IMR-90 (cell line): ENCODE measurements at regions not wholly inside any gene's neighbourhood (a gene's known extent, or its start where the extent isn't known, plus 50 kb on each side); places are given as distances from the start of the nearest gene placed in this dataset.

Experiments
- ATAC-seq: fragments of 200-7000 bp; cut with Tn5 transposase; 2 replicates; pipeline ENCODE4 v1.9.1; 2020; ENCODE audit warnings: low read depth, mild to moderate bottlenecking, moderate library complexity
- BruUV-seq: library from RNA; stranded (reverse); fragments of 400-500 nt; replicated peaks from 2 replicates; lab custom pipeline; 2021; lab: Mats Ljungman, UMichigan
- CTCF ChIA-PET: fragments of 300-600 bp; formaldehyde crosslinking; extraction: SDS; loops from one replicate; lab custom pipeline; 2021; ENCODE audit warnings: antibody characterized with exemption; lab: Yijun Ruan, JAX
- POLR2A ChIA-PET: fragments of 300-600 bp; sonication (Branson Sonifier 250); formaldehyde crosslinking; loops from one replicate; lab custom pipeline; 2022; ENCODE audit warnings: antibody characterized with exemption; ENCODE audit not compliant: unreplicated experiment; lab: Charles Lee
- DNase-seq: peaks from one replicate; pipeline ENCODE4 v3.0.0; 2013
- H2AFZ ChIP-seq: replicated peaks from 2 replicates; pipeline ENCODE3; 2013; ENCODE audit warnings: low read length, mild to moderate bottlenecking; ENCODE audit not compliant: poor library complexity
- H2AK5ac ChIP-seq: 2 replicates; pipeline ENCODE4 v1.6.1; 2013; ENCODE audit warnings: low read depth, low read length, inconsistent platforms
- H2AK9ac ChIP-seq: replicated peaks from 2 replicates; pipeline ENCODE3; 2013; ENCODE audit warnings: mild to moderate bottlenecking, low read depth, low read length, moderate library complexity; ENCODE audit not compliant: poor library complexity
- H2BK120ac ChIP-seq: 2 replicates; pipeline ENCODE4 v1.6.1; 2013; ENCODE audit warnings: low read depth, low read length, inconsistent platforms
- H2BK15ac ChIP-seq: 3 replicates; pipeline ENCODE4 v1.6.1; 2013; ENCODE audit warnings: low read depth, low read length, inconsistent platforms
- H2BK20ac ChIP-seq: 2 replicates; pipeline ENCODE4 v1.6.1; 2013; ENCODE audit warnings: low read depth, mild to moderate bottlenecking, inconsistent platforms, low read length, moderate library complexity
- H2BK5ac ChIP-seq: 2 replicates; pipeline ENCODE4 v1.6.1; 2013; ENCODE audit warnings: mild to moderate bottlenecking, low read depth, low read length, inconsistent platforms; ENCODE audit not compliant: poor library complexity, severe bottlenecking
- H3K14ac ChIP-seq: replicated peaks from 2 replicates; pipeline ENCODE4 v1.6.1; 2013; ENCODE audit warnings: low read depth, low read length, inconsistent platforms
- H3K18ac ChIP-seq: 2 replicates; pipeline ENCODE4 v1.6.1; 2013; ENCODE audit warnings: low read depth, low read length, control low read depth
- H3K23ac ChIP-seq: 2 replicates; pipeline ENCODE4 v1.6.1; 2013; ENCODE audit warnings: low read depth, low read length, inconsistent platforms
- H3K27ac ChIP-seq: 2 replicates; pipeline ENCODE4 v1.5.1; 2013; ENCODE audit warnings: mild to moderate bottlenecking, control low read depth, low read length; ENCODE audit not compliant: insufficient read depth
- H3K27me3 ChIP-seq: 2 replicates; pipeline ENCODE4 v1.6.1; 2013; ENCODE audit warnings: low read length; ENCODE audit not compliant: control insufficient read depth, insufficient read depth
- H3K36me3 ChIP-seq: 2 replicates; pipeline ENCODE4 v1.6.1; 2013; ENCODE audit warnings: low read length, mixed read lengths; ENCODE audit not compliant: control insufficient read depth, insufficient read depth
- H3K4ac ChIP-seq: 2 replicates; pipeline ENCODE4 v1.6.1; 2013; ENCODE audit warnings: low read depth, low read length, inconsistent platforms
- H3K4me1 ChIP-seq: 2 replicates; pipeline ENCODE4 v1.6.1; 2013; ENCODE audit warnings: low read length, mixed read lengths; ENCODE audit not compliant: control insufficient read depth, insufficient read depth
- H3K4me2 ChIP-seq: 2 replicates; pipeline ENCODE4 v1.6.1; 2013; ENCODE audit warnings: low read depth, mild to moderate bottlenecking, control low read depth, low read length, moderate library complexity
- H3K4me3 ChIP-seq: 2 replicates; pipeline ENCODE4 v1.5.1; 2013; ENCODE audit warnings: low read depth, mild to moderate bottlenecking, control low read depth, low read length, moderate library complexity; ENCODE audit not compliant: insufficient read depth
- H3K56ac ChIP-seq: 2 replicates; pipeline ENCODE4 v1.6.1; 2013; ENCODE audit warnings: low read length, inconsistent platforms; ENCODE audit not compliant: insufficient read depth; ENCODE audit errors: extremely low read depth
- H3K79me1 ChIP-seq, 2 experiments: 2 replicates each; pipeline ENCODE4 v1.6.1; 2013; ENCODE audit warnings: low read length in 2 of 2, inconsistent platforms in 1 of 2, low read depth in 1 of 2
- H3K9ac ChIP-seq: 2 replicates; pipeline ENCODE4 v1.6.1; 2013; ENCODE audit warnings: low read depth, low read length, control low read depth
- H3K9me1 ChIP-seq: 2 replicates; pipeline ENCODE4 v1.6.1; 2013; ENCODE audit warnings: low read length, inconsistent platforms; ENCODE audit not compliant: insufficient read depth
- H3K9me3 ChIP-seq: 2 replicates; pipeline ENCODE4 v1.6.1; 2013; ENCODE audit warnings: low read length; ENCODE audit not compliant: control insufficient read depth, insufficient read depth
- H4K20me1 ChIP-seq: 2 replicates; pipeline ENCODE4 v1.6.1; 2013; ENCODE audit warnings: low read length, inconsistent platforms; ENCODE audit not compliant: insufficient read depth
- H4K5ac ChIP-seq: 2 replicates; pipeline ENCODE4 v1.6.1; 2013; ENCODE audit warnings: mild to moderate bottlenecking, low read depth, low read length, control low read depth
- H4K8ac ChIP-seq, 2 experiments: 2 replicates each; pipeline ENCODE4 v1.6.1; 2013; ENCODE audit warnings: low read depth in 2 of 2, low read length in 2 of 2, control low read depth in 1 of 2, inconsistent platforms in 1 of 2
- H4K91ac ChIP-seq: 2 replicates; pipeline ENCODE4 v1.6.1; 2013; ENCODE audit warnings: low read depth, low read length, inconsistent platforms; ENCODE audit not compliant: insufficient read depth
- CEBPB ChIP-seq: IDR thresholded peaks from 2 replicates; pipeline ENCODE4 v1.6.1; 2012; ENCODE audit warnings: low read depth, low read length, improper control_type of control experiment
- FOS ChIP-seq: fragments of 150-350 bp; IDR thresholded peaks from 2 replicates; pipeline ENCODE4 v1.6.1; 2016; ENCODE audit warnings: low read depth, low read length
- MAFK ChIP-seq: IDR thresholded peaks from 2 replicates; pipeline ENCODE4 v1.6.1; 2012; ENCODE audit warnings: low read depth, low read length, improper control_type of control experiment
- MAZ ChIP-seq: IDR thresholded peaks from 2 replicates; pipeline ENCODE4 v1.6.1; 2012; ENCODE audit warnings: low read depth, mild to moderate bottlenecking, low read length, improper control_type of control experiment, moderate library complexity, borderline replicate concordance
- RCOR1 ChIP-seq: IDR thresholded peaks from 2 replicates; pipeline ENCODE4 v1.6.1; 2012; ENCODE audit warnings: mild to moderate bottlenecking, low read length, improper control_type of control experiment; ENCODE audit not compliant: insufficient replicate concordance
- SMC3 ChIP-seq: fragments of 150-350 bp; IDR thresholded peaks from 2 replicates; pipeline ENCODE4 v1.6.1; 2016; ENCODE audit warnings: low read depth, mild to moderate bottlenecking, antibody characterized with exemption, low read length, moderate library complexity
- WGBS, 2 experiments: methylation state at CpG; one replicate each; pipeline versions ENCODE4 v1.1.5 to v1.1.7; 2013; ENCODE audit warnings: missing lambda C conversion rate in 2 of 2; ENCODE audit not compliant: insufficient read length in 1 of 2; ENCODE audit errors: extremely low coverage in 2 of 2; 5-methylcytosine and 5-hydroxymethylcytosine counted together
- dilution Hi-C: fragments of 300-500 bp; cut with HindIII; formaldehyde crosslinking; loops from one replicate; pipeline ENCODE4 v1.14.3; 2018; ENCODE audit warnings: low sequenced_read_pairs; ENCODE audit not compliant: unreplicated experiment
- in situ Hi-C: fragments of 300-500 bp; cut with MboI; formaldehyde crosslinking; loops from 3 replicates; pipeline ENCODE4 v1.14.3; 2019; ENCODE audit warnings: low sequenced_read_pairs, inconsistent platforms, mixed read lengths
- intact Hi-C: fragments of 100-400 bp; cut with micrococcal nuclease; formaldehyde crosslinking; loops from 2 replicates; pipeline ENCODE4 v1.10.0; 2022

- Histone ChIP-seq H3K23ac (no peak overlapping the region), H3K79me1 (no peaks in the 10 kb centered on the region), H4K20me1 (no peaks in the 10 kb centered on the region), H4K5ac (no peak overlapping the region), H3K9ac (no peak overlapping the region), H3K27me3 (no peaks in the 10 kb centered on the region), H2BK5ac (no peak overlapping the region), H2BK20ac (no peak overlapping the region), H3K9me1 (no peaks in the 10 kb centered on the region), H3K9me3 (peaks cover 2% of the 10 kb centered on the region; the same call in 1 of the 2 replicates), H2AK5ac (no peak overlapping the region), H2AFZ (no peak overlapping the region), H4K91ac (no peak overlapping the region), H2AK9ac (no peak overlapping the region), H3K4me3 (no peak overlapping the region), H3K18ac (no peak overlapping the region), H3K36me3 (no peaks in the 10 kb centered on the region), H3K14ac (no peak overlapping the region), H3K4me1 (no peaks in the 10 kb centered on the region), H3K56ac (no peak overlapping the region), H2BK120ac (no peak overlapping the region), H2BK15ac (no peak overlapping the region), H4K8ac (no peak overlapping the region), H3K4ac (no peak overlapping the region), H3K27ac (no peak overlapping the region), H3K4me2 (no peak overlapping the region)
- WGBS, 2 experiments, result no CpG with 5 or more reads among the region's 5 CpGs
- BruUV-seq, result no TSS peak
- ChIA-PET POLR2A (no interaction called here), CTCF (no interaction called here)
- no peak for DNase-seq
- in situ Hi-C loops (no loop called here), dilution Hi-C loops (no loop called here), intact Hi-C loops (no loop called here)
- ATAC-seq, result no peak
- TF ChIP-seq MAFK (no peak), RCOR1 (no peak), CEBPB (no peak), FOS (no peak), SMC3 (no peak), MAZ (no peak)
Measured at GRCh38 chr11:41997844-41998401, 538.5 kb upstream of the LRRC4C start.
